ENCODE measurements at regions not wholly inside any gene's neighbourhood (a gene's known extent, or its start where the extent isn't known, plus 50 kb on each side); places are given as distances from the start of the nearest gene placed in this dataset.
"Not testable (repeated sequence)": the region's sequence is repeated elsewhere in the genome, so short reads cannot be mapped to it uniquely, and the experiment has no call there.

DNA sequence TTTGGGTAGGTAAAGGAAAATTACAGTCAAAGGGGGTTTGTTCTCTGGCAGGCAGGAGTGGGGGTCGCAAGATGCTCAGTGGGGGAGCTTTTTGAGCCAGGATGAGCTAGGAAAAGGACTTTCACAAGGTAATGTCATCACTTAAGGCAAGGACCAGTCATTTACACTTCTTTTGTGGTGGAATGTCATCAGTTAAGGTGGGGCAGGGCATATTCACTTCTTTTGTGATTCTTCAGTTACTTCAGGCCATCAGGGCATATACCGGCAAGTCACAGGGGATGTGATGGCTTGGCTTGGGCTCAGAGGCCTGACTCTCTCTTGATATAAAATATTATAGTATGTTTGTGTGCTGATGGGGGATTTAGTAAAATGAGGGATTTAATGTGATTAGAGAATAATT lies 151.4 kb upstream of the GK2 start:
- DNase-seq (ENCODE audit: low spot score); FAIRE-seq: not testable (repeated sequence)

- FAIRE-seq: no peak
- no peak for DNase-seq (ENCODE audit: low spot score)
Measured at GRCh38 chr4:79552311-79552710, 144.3 kb upstream of the GK2 start.

- FAIRE-seq (no peak), DNase-seq (ENCODE audit: low spot score) (no peak)
Measured at GRCh38 chr4:79551555-79551954, 143.5 kb upstream of the GK2 start.

GRCh38 chr4:79547851-79548250 lies 139.8 kb upstream of the GK2 start:
- no peak for DNase-seq (ENCODE audit: low spot score)
- FAIRE-seq: no peak

DNA sequence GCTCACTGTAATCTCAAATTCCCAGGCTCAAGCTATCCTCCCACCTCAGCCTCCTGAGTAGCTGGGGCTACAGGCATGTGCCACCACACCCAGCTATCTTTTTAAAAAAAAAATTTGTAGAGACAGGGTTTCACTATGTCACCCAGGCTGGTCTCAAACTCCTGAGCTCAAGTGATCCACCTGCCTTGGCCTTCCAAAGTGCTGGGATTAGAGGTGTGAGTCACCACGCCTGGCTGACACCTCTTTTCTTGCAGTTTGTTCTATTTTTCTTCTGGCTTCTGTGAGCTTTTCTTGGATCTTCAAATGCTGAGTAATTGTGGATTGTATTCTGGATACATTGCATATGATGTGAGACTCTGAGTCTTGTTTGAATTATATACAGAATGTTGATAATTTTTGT lies 137.3 kb upstream of the GK2 start:
- DNase-seq (ENCODE audit: low spot score); FAIRE-seq: not testable (repeated sequence)

- DNase-seq (ENCODE audit: low spot score): no peak
- FAIRE-seq: no peak
Measured at GRCh38 chr4:79540143-79540542, 132.1 kb upstream of the GK2 start.

DNA sequence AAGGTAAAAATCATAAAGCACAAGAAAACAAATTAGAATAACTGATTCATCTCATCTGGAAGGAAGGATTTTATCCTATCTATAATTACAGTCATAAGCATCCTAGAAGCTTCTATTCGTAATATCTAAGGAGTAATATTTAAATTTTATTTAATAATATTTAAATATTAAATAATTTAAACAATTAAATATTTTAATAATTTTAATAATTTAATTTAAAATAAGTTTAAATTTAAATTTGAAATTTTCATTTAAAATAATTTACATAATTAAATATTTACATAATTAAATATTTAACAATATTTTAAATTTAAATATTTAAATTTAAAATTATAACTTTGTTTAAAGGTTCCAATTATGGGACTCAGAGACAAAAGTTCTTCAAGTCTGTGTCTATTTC lies 127.5 kb upstream of the GK2 start:
- FAIRE-seq (no peak), DNase-seq (ENCODE audit: low spot score) (no peak)

GRCh38 chr4:79528241-79528706 lies 120.2 kb upstream of the GK2 start:
- FAIRE-seq: no peak
- DNase-seq (ENCODE audit: low spot score): peak; percentile 47

DNA sequence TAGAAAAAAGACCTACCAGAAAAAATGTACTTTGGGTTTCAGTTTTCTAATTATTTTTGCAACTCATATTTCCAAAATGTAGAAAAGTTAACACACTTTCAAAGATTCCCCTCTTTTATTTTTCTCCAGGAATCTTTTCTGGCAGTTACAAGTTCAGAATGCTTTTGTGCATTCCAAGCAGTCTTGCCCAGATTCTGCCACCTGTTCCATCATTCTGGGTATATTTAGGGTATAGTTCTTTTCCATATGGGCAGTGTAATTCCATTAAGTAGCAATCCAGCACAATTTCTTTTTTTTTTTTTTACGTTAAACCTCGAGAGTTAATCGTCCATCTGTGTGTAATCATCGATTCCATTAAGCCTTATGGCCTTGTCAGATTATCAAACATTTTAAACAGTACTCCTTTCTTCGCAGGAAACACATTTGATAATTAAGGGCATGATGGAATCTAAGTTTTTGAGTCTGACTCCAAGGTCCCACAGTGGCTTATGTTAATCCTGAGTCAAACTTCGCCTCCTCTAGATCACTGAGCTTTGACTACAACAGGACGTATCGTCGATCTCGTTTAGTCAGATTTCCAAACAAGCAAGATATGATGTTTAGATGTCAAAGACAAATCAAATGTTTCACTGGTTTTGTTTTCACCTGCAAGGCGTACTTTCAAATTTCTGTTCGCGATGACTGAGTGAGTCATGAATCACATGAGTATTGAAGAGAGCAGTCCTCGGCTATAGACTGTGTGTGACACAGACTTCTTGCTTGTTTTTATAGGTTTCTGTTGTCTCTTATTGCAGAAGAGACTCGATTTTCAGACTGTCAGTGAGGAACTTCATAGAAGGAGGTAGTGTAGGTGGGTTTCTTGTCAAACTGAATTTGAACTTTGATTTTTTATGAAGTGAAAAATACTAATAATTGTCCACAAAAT lies 118.9 kb upstream of the GK2 start:
- DNase-seq (ENCODE audit: low spot score): no peak
- FAIRE-seq: no peak

GRCh38 chr4:79516114-79516513 lies 108.1 kb upstream of the GK2 start:
- DNase-seq (ENCODE audit: low spot score): no peak
- FAIRE-seq: no peak

GRCh38 chr4:79514621-79515329 lies 106.7 kb upstream of the GK2 start:
- DNase-seq (ENCODE audit: low spot score) (no peak), FAIRE-seq (no peak)

DNA sequence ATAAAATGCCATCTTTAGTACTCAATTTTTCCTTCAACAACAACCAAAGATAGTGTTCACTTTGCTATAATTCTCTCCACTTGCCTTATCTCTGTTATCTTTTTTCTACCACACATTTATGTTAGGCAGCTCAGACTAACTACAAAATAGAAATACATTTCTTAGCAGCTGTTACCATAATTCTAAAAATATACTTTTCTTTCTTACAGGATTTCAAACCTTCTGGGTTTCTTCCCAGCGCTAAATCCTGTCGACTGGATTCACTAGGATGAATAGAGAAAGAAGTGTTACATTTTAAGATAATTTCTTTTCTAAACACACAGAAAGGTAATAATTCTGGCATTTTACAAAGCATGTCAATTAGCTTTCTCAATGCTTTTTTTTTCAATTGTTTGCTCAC lies 105.5 kb upstream of the GK2 start:
- DNase-seq (ENCODE audit: low spot score) (no peak), FAIRE-seq (no peak)

DNA sequence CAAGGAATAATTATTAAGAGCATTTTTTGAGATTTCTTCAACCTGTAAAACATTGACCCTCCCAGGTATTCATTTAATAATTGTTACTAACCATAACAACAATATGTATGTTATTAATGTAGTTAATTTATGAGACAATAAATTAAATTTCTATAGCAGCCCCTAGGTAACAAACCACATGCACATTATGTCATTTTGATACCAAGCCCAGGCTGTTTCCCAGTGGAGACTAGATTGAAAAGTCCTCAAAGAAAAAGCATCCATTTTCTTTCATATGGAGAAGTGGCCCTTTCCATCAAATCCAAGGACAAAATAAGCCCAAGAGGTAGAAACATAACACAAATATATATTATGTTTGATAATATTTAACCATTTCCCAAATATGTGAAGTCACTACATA lies 104.3 kb upstream of the GK2 start:
- FAIRE-seq: no peak
- DNase-seq (ENCODE audit: low spot score): no peak

DNA sequence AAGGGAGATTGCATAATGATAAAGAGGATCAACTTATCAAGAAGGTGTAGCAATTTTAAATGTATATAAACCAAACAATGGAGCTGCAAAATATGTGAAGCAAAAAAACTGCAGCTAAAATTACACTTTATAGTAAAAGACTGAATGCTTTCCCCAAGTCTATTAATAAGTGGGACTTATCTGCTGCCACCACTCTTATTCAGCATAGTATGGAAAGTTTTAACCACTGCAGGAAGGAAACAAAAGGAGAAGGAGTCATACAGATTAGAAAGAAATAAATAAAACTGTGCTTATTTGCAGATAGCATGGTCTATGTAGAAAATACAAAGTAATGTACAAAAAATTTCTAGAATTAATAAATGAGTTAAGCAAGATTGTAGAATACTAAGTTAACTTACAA lies 94.1 kb upstream of the GK2 start:
- DNase-seq (ENCODE audit: low spot score) (no peak), FAIRE-seq (no peak)

GRCh38 chr4:79498282-79498681 lies 90.3 kb upstream of the GK2 start:
- DNase-seq (ENCODE audit: low spot score) (no peak), FAIRE-seq (no peak)

- FAIRE-seq: no peak
- DNase-seq (ENCODE audit: low spot score): no peak
Measured at GRCh38 chr4:79497001-79497400, 89.0 kb upstream of the GK2 start.

- FAIRE-seq: no peak
Measured at GRCh38 chr4:79495447-79495846, 87.4 kb upstream of the GK2 start.

GRCh38 chr4:79492148-79492547 lies 84.1 kb upstream of the GK2 start:
- DNase-seq (ENCODE audit: low spot score) (no peak), FAIRE-seq (no peak)

More at GRCh38 chr4:79495447-79495846, 87.4 kb upstream of the GK2 start:
- no peak for DNase-seq (ENCODE audit: low spot score)

- DNase-seq (ENCODE audit: low spot score): no peak
- no peak for FAIRE-seq
Measured at GRCh38 chr4:79489506-79489905, 81.5 kb upstream of the GK2 start.

DNA sequence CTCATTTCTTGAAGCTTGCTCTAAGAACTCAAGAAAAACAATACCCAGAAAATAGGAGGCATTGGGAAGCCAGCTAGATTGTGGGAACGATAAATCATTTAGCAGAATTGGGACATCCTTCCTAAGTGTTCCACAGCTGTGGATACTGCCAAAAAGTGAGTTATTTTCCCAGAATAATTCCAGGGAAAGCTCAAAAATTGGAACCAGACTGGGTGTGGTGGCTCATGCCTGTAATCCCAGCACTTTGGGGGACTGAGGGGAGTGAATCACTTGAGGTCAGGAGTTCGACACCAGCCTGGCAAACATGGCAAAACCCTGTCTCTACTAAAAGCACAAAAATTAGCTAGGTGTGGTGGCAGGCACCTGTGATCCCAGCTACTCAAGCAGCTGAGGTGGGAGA lies 68.2 kb upstream of the GK2 start:
- DNase-seq (ENCODE audit: low spot score) (no peak), FAIRE-seq (no peak)

DNA sequence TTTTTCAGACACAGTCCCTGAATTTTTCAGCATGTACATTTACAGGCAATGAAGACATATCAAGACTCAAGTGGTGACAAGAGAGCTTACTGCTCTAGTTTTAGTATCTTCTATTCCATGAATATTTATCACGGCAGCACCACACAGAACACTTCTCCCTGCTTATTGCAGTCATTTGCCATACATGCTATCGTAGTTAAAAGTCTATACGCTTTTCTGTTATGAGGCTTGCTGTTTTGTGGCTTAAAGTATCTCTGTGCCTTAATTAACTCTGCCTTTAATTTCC lies 65.4 kb upstream of the GK2 start:
- no peak for FAIRE-seq
- DNase-seq (ENCODE audit: low spot score): no peak

- FAIRE-seq (no peak), DNase-seq (ENCODE audit: low spot score) (no peak)
Measured at GRCh38 chr4:79472693-79473438, 64.8 kb upstream of the GK2 start.

All from urothelium cell line (cell line).